HG03558 (cell line): ENCODE measurements at regions not wholly inside any gene's neighbourhood (a gene's known extent, or its start where the extent isn't known, plus 50 kb on each side); places are given as distances from the start of the nearest gene placed in this dataset.
"Not testable (repeated sequence)": the region's sequence is repeated elsewhere in the genome, so short reads cannot be mapped to it uniquely, and the experiment has no call there.

Source experiments
- ATAC-seq: cut with Tn5 transposase; IDR thresholded peaks from one replicate; pipeline ENCODE4 v1.9.1; 2021; ENCODE audit warnings: moderate number of reproducible peaks; ENCODE audit not compliant: unreplicated experiment; ENCODE audit errors: extremely low read depth

DNA sequence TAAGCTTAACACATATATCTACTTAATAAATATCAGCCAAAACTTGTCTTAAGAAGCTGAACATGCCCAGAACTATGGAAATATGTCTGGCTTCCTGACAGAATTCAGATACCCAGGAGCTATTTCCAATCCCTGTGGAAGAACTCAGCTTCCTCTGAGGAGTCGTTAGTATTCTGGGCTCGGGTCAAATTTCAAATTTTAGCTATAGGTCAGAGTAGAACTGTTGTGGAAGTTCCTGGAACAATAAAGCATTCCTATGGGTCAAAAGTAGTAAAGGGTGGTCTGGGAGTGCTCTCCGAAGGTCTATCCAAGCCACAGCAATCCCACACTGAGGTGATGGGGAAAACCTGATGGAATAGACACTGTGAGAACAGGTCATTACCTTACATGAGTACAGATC, 342.7 kb upstream of the CHST9 start:
- ATAC-seq = no peak

GRCh38 chr18:27520401-27520800, 335.3 kb upstream of the CHST9 start:
- ATAC-seq = no peak

DNA sequence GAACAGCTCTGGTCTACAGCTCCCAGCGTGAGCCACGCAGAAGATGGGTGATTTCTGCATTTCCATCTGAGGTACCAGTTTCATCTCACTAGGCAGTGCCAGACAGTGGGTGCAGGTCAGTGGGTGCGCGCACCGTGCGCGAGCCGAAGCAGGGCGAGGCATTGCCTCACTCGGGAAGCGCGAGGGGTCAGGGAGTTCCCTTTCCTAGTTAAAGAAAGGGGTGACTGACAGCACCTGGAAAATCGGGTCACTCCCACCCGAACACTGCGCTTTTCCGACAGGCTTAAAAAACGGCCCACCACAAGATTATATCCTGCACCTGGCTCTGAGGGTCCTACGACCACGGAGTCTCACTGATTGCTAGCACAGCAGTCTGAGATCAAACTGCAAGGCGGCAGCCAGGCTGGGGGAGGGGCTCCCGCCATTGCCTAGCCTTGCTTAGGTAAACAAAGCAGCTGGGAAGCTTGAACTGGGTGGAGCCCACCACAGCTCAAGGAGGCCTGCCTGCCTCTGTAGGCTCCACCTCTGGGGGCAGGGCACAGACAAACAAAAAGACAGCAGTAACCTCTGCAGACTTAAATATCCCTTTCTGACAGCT, 325.0 kb upstream of the CHST9 start:
- not testable (repeated sequence) for ATAC-seq

DNA sequence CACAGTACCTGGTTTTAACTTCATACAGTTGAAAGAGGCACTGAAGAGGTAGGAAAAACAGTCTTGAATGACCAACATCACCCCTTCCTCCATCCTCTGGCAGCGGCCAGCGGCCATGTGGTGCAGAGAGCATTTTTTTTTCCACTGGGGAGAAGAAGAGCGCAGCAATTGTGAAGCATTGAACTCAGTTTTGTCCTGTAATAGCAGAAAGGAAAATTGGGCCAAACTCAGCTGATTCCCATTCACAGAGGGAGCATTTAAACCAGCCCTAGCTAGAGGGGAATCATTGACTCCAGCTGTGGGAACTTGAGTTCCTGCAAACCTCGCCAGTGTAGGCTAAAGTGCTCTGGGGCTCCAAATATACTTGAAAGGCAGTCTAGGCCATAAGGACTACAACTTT, 316.6 kb upstream of the CHST9 start:
- no peak for ATAC-seq

DNA sequence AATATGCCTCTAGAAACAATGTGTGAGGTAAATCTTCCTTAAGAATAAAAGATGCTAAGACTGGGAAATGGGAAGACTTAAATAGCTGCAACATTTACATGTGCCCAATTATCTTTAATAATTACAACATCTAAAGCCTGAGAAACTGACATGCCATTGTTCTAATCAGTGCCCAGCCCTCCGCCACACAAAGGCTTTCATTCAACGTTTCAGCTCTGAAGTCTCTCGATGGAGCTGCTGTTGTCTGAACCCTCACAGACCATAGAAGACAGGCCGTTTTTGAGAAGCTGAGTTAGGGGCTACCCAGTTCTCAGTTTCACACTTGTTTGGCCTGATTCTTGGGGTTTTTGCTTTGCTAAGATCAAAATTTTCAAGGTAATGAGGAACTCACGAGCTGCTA, 315.4 kb upstream of the CHST9 start:
- no peak for ATAC-seq

DNA sequence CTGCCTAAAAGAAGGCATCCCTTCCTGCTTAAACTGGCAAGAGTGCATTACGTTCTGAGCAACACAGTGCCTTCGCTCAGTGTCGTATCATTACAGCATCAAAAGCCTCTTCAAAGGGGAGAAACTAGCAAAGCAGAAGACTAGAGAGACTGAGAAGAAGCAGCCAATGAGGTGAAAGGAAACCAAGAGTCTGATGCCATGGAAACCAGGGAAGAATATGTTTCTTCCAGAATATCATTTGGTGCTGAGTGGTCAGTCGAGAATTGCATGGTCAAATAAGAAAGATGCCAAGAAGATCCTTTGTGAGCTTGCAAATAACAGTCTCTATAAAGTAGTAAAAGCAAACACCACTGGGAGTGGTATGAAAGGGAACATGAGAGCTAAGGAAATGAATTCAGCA, 312.1 kb upstream of the CHST9 start:
- ATAC-seq = no peak

- ATAC-seq = no peak
Observed at GRCh38 chr18:27493182-27493581, 308.1 kb upstream of the CHST9 start.

GRCh38 chr18:27491772-27492171, 306.7 kb upstream of the CHST9 start:
- ATAC-seq = no peak

GRCh38 chr18:27483276-27483675, 298.2 kb upstream of the CHST9 start:
- ATAC-seq = no peak

DNA sequence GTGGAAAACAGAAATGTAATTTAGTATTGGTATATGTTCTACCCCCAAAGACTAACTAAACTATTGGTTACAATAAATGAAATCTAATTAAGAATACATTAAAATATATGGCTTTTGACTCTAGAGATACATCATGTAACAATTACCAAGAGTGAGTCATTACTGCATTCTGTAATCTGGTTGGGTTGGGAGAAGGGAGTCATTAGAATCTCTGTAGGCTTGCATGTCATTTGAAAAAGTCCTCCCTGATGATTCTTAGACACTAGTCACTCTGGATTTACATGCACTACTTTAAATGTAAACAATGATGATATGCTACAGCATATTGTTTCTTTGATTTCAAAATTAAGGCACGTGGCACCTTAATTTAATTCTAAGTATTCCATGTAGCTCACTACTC, 293.4 kb upstream of the CHST9 start:
- no peak for ATAC-seq

GRCh38 chr18:27473318-27473717, 288.2 kb upstream of the CHST9 start:
- ATAC-seq = no peak

GRCh38 chr18:27467073-27467472, 282.0 kb upstream of the CHST9 start:
- no peak for ATAC-seq

DNA sequence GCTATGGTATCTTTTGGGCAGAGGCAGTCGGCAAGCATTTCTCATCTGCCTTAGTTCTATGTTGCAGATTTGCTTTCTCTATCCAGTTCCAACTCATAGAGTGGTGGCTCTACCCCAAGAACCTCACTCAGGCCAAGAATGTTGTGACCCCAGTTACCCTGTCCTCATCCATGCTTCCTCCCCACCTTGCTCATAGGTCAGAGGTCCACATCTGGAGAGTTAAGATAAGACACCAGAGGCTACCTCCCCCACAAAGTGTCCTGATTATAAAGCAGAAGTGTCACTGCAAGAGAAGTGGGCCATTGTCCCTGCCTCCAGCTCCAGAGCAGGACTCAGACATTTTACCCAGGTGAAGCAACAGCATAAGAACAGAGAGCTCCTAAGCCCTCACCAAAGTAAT, 276.8 kb upstream of the CHST9 start:
- ATAC-seq = no peak

- ATAC-seq = no peak
Observed at GRCh38 chr18:27449104-27449503, 264.0 kb upstream of the CHST9 start.

DNA sequence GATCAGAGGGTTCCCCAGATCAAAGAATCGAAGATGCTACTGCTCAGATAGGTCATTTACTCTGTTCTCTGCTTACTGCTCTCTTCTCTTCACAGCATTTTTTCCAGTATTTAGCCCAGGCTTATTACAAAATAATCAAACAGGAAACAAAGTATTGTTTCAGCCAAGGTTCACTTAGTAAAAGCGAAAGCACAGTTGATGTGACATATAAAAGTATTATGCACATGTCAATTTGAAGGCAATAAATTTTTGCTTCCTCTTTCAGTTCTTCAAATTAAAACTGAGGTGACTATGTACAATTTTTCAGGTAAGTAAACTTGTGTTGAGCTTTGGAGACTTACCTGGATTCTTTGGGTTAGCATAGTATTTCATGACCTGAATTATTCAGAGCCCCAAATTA, 262.8 kb upstream of the CHST9 start:
- no peak for ATAC-seq

DNA sequence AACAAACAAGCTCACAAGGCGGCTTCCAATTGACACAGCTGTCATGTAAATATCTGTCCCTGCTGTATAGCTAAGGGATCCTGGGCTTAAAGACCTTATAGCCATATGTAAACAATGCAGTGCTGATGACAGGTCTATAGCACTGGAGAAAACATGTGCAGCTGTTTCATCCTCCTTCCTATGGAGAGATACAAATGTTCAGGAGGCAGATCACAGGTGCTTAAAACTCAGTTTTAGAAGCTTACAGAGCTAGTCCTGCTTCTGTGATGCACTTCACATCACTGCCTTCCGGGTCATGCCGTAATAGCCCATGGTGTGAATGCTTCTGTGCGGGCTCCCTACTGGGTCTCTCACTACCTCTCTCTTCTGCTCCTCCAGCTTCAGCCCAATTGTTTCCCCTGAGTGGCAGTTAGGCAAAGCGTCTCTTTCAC, 262.4 kb upstream of the CHST9 start:
- ATAC-seq = no peak

DNA sequence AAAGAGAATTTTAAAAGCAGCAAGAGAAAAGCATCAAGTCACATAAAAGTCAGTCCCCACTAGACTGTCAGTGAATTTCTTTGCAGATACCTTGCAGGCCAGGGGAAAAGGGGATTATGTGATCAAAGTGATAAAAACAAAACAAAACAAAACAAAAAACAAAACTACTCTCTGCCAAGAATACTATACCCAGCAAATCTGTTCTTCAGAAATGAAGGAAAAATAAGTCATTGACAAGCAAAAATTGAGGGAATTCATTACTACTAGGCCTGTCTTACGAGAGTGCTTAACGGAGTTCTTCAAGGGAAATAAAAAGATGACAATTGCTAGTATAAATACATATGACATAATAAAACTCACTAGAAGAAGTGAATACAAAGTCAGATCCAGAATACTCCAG, 245.5 kb upstream of the CHST9 start:
- ATAC-seq = no peak

- no peak for ATAC-seq
Observed at GRCh38 chr18:27428716-27429475, 243.8 kb upstream of the CHST9 start.

DNA sequence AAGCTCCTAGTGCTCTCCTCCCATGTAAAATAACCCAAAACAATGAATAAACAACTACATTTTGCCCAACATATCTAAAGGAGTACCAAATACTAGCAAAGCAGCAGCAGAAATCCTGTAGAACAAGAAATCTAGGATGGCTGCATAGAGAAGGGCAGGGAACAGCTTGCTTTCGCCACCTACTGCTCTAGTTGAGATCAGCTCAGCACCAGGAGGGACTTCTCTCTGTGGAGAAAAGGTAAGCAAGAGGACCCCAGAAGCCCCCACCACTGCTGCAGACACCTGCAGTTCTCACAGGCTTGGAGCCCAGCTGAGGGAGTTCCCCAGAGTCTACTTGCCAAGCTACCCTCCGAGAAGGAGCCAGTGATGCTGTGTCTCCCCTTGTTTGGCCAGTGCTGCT, 243.0 kb upstream of the CHST9 start:
- no peak for ATAC-seq

DNA sequence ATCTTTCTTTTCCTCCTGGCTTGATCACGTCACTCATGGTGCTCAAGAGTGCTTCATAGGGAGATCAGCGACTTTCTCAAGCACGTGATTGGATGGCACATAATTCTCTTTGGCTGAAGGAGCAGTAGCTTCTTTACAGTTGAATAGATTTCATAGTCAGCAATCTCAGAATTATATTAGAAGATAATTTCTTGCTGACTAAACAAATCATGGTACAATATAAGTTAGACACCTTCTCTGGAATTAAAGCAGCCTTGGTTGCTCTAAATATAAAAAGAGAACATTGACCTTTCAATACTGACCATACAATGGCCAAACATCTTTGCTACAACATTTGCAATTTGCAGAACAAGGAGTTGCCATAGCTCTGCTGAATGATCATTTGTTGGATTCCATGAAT, 238.5 kb upstream of the CHST9 start:
- no peak for ATAC-seq

DNA sequence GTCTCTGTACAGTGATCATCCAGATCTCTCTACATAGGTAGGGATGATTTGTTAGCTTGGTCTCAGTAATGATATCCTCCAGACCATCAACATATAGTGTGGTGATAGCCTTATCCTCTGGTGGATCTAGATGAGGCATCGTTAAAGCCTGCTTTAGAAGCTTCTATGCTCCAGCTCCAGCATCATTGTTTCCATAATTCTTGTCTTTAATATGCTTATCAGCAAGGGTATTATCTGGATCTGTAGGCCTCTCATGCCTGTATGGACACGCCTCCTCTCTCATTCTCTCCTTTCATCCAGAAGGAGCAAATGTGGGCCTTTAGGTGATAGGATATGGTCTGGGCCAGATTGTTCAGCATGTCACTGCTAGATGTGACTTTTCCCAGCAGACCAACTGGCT, 234.5 kb upstream of the CHST9 start:
- ATAC-seq = no peak

DNA sequence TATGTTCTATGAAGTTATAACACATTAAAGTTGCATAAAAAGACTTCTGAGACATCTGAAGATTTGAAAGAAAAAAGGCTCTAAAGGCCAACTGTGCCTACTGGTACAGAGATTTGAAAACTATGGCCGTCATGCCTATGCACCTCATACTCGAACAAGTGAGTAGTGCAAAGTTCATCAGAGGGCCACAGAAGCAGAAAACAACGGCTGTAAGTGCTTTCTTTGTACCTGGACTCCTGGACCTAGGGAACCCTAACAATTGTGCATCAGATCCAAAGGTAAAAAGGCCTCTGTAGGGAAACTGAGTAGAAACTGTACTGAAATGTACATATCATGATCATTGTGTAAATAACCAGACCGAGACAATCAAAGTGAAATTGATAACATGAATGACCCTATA, 230.4 kb upstream of the CHST9 start:
- no peak for ATAC-seq
